RCC 7860 (cell line): ENCODE measurements at regions not wholly inside any gene's neighbourhood (a gene's known extent, or its start where the extent isn't known, plus 50 kb on each side); places are given as distances from the start of the nearest gene placed in this dataset.

Experiments used
- DNase-seq: peaks from one replicate; pipeline ENCODE4 v3.0.0-alpha.2; 2015; ENCODE audit warnings: low spot score
- FAIRE-seq: peaks from 2 replicates; lab custom pipeline; 2012; peaks lifted over from hg19 to GRCh38; lab: Jason Lieb, UNC

DNA sequence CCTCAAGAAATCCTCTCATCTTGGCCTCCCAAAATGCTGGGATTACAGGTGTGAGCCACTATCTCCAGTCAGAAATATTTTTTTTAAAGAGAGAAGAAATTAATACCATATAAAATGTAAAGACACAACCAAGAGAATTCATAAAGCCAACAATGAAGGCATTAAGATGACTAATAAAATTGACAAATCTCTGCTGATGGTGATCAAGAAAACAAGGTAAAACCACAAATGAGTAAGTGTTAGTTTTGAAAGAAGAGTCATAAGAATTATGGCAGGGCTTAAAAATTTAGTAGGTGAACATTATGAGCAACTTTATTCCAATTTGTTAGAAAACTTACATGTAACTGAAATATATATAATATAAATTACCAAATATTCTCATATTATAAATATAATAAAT, 752.8 kb upstream of the CELF4 start:
- no peak for DNase-seq
- FAIRE-seq: no peak

DNA sequence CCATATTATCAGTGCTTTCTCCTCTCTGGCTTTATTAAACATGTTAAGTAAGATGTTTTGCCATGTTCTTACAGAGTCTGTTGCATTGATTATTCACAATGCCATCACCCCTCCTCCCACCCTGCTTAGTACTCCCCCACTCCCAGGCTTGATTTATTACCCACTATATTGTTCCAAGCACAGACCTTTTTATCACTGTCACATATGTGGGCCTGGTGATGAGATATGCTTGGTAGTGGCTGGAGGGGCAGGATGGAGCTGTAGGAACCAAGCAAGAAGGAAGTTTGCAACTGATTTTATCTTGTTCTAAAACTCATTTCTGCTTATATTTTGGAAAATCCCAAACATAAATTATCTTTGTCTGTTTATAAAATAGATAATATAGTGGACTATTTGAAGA, 748.2 kb upstream of the CELF4 start:
- FAIRE-seq (no peak), DNase-seq (no peak)

DNA sequence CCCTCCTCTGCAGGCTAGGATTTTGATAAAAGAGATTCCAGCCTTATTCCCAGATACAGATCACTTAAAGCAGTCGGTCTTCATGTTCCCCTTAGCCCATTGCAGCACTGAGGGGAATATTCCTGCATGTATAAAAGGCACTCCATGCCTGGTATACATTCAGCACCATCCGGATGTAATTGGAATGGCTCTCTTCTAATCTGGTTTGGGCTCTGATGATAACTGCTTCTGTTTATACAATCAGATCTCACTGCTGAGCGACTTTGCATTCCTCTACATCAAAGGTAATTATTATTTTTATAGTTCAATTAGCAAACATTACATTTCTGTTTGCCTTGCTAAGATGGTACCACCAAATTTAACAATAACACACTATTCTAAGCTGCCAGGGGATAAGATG, 746.9 kb upstream of the CELF4 start:
- no peak for FAIRE-seq

DNA sequence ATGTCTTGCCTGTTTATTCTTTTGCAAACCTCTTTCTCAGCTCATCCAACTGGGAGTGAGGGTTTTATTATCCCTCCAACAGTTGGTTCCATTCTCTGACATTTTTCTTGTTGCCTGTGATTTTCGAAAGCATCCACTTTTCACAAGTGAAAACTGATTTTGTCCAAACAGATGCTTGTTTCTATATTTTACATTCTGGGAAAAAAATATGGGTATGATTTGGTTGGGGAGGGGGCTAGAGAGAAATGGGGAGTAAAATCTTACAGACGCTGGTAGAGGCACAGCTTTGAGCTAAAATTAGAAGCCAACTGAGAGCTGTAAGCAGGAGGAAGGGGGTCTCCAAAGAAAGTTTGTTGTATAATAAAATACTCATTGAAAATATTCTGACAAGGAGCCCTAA, 745.3 kb upstream of the CELF4 start:
- DNase-seq (no peak), FAIRE-seq (no peak)

More for the DNA sequence above, 746.9 kb upstream of the CELF4 start:
- DNase-seq: no peak

DNA sequence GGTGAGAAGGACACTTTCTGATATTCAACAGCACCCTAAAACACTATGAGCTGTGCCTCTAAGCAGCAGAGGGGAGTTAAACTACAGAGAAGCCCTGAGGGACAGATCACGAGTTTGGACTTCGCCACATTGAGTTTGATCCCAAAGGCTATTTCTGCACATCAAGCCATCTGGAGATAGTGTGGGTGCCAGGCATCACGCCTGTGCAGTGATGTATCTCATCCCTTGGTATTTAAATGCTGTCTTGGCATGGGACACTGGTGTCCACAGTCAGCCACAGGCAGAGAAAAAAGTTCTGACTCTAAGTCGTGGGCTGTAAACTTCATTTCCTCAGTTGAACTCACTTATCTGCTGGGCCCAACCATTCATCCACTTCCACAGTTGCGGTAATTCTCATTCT, 742.3 kb upstream of the CELF4 start:
- FAIRE-seq: no peak
- no peak for DNase-seq

DNA sequence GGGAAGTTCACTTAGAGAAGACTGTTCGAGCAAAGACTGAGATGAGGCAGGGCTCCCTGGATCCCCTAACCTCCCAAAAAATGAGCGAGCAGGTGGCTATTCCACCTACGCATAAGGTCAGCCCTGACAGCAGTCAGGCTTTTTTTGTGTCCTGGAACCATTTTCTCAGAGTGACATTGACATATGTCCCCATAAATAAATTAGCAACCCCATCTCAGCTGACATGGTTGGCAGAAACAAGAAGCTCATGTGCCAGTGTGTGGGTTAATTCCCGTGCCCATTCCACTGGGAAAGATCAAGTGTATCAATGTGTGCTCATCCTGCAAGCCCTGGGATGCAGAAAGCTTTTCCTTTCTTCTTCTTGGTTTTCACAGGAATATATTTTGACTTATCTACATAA, 740.4 kb upstream of the CELF4 start:
- DNase-seq (no peak), FAIRE-seq (no peak)

DNA sequence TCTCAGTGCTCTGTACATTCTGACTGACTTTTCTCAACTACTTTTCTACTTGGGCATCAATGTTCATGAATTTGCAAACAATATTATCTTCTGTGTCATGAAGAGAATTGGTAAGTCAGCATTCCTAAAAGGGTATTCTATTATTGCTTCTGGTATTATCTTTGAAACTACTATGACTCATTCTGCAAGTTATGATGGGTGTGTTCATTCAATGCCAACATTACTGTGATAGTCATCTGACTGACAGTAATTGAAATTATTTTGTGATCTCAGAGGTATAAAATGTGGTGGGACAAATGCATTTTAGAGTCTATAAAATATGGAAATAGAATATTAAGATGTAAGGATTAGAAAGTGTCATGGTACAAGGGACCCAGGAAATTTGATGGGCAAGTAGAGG, 736.0 kb upstream of the CELF4 start:
- FAIRE-seq: no peak
- DNase-seq: peak; percentile 33

DNA sequence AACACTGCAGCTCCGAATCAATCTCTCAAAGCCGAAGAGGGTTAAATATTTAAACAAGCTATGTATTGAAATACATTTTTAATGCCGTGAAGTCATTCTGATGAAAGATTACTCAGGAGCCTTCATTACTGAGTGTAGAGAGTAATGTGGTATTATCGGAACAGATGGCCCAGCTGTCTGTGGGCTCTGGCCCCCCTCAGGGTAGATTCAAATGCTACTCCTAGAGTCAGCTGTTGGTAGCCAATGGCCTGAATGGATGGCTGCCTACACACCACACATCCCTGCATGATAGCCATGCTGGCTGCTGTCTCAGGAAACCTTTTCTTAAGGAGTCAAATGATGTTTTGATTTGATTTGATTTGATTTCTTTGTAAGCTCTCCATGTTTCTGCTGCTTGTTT, 732.3 kb upstream of the CELF4 start:
- no peak for FAIRE-seq
- no peak for DNase-seq

DNA sequence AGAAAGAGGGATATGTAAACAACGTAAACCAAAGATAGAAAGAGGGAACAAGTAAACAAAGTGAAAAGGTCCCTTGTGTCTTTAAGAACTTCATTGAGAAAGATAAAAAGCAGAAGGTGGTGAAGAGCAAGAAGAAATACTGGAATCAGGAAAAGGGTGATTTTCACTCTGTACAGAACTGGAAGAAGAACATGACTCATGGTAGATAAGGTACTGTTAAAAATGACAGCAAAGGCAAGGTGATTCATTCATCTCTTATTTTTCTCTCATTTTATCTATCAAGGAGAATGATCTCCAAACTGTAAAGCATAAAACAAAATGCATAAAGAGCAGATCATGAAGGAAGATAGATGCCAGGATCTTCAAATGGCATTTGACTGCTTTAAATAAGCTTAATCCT, 724.6 kb upstream of the CELF4 start:
- FAIRE-seq: no peak

DNA sequence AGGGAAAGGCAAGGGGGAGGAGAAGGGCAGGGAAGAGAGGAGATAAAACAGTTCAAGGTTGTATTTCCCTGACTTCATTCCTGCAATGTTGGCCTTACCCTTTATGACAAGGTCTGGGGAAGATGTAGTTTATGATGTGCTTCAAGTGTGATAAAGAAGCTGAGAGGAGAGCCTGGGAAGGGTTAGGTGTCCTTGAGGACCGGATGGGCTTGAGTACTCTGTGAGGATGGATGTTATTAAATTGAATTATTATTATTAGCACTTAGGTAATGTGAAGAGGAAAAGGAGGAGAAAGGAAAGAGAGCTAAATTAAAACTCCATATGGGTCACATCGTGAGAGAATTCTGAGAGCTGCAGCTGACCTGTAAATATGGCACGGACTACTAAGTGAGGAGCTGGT, 719.4 kb upstream of the CELF4 start:
- FAIRE-seq (no peak), DNase-seq (no peak)

More for the DNA sequence above, 724.6 kb upstream of the CELF4 start:
- no peak for DNase-seq

DNA sequence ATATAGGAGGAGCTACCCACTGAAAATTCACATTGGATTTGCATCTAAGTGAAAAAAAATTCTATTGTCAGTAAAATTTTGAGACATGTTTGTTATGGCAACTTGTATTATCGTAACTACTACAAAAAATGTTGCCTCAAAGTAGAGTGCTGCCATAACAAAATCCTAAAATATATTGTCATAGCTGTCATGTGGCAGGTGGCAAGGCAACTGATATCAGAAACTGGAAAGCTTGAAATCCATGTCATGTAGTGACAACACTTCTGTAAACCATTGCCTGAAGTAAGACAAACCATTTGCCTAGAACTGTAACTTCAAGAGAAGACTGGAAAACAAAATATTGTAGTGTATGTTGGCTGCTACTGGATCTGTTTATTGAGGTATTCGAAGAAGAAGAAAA, 697.5 kb upstream of the CELF4 start:
- FAIRE-seq (no peak), DNase-seq (no peak)

DNA sequence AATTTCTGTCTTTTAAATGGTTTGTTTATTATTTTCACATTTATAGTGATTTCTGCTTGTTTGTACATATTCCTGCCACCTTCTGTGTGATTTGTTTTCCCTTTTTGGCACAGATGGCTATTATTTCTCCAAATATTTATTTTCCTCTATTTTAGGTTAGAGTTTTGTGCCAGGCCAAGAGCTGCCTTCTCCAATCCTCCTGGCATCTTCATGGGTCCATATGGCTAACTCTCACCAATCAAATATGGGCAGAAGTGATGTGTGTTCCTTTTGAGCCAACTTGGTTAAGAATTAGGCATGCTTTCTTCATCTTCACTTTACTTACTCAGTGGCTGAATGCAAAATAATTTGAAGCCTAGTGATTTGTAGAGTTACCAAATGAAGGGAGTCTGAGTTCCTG, 697.1 kb upstream of the CELF4 start:
- DNase-seq: no peak
- no peak for FAIRE-seq

DNA sequence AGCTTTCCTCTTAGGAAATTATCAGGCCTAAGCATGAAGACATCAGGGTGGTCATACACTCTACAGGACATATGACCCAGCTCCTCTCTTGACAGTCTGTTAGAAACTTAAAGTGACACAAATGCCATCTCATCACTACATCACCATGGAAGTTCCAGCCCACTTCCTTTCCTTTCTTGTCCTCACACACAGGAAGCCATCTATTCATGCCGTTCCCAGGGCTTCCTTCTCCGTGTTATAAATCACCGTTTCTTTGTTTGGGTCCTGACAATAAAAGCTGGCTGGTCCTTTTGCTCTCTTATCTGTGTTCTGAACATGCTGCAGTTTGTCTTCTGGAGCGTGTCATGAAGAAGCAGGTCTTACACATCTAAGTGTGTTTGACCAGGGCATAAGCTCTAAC, 692.1 kb upstream of the CELF4 start:
- no peak for FAIRE-seq
- no peak for DNase-seq

DNA sequence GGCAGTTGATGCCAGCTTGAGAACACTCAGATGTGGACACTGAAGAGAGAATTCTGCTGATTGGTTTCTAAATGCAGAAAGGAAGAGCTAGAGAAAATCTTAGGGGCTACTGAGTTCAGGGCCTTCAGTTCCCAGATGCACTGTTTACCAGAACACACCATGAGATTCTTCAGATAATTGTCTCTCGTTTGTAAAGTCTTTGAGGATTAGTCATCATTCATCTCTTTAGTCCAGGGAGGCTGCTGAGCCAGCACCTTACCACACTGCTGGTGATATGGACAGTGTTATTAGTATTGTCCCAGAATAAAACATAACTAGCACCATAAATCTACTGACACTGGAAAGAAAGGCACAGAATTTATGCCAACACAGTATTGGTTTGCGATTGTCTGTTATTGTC, 690.8 kb upstream of the CELF4 start:
- FAIRE-seq (peak; percentile 81), DNase-seq (peak; percentile 75)

DNA sequence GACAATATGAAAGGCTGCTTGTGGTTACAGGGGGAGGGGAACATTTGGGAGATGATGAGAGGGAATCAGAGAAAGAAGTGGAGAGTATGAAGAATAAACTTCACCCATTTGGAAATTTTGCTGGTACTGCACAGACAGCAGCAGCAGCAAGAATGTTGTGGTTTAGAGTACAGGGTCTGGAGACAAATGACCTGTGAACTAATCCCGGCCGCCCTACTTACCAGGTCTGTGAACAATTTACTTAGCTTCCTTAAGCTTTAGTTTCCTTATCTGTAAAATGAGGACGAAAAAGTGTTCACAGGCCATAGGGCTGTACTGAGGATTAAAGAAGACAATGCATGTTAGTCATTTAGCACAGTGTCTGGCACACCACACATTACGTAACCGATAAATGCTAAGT, 685.4 kb upstream of the CELF4 start:
- peak; percentile 91 for FAIRE-seq
- peak; percentile 78 for DNase-seq

DNA sequence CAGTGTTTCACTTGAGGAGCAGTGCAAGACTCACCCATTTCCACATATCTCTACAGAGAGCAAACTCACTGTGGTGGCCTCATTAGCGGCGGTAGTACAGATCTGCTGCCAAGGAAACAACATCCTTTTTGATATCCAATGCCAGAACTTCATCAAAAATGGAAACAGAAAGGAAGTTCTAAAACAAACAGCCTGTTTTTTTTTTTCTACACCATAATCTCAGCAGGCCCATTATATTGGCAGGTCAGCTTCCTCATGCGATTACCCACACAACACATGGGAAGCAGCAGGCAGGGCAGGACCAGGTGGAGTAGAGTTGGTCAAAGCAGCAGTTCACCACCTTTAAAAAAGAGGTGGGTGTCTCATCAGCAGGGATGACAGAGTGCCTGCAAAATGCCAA, 678.9 kb upstream of the CELF4 start:
- DNase-seq: no peak
- FAIRE-seq: no peak

DNA sequence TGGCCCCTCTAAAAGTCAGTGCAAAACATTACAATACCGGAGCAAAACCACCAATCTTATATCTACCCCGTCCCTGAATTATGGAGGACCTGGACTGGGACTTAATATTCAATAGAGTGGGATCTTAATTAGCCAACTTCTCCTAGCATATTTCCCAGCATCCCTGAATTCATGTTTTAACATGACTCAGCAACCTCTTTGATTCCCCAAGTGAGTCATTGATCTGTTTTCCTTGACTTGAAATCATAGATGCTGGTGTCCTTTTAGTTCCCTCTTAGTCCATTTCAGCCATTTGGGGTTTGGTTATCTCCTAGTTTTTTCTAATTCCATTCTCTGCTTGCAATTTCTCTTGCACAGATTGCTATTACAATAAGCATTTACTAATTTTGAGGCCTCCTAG, 677.7 kb upstream of the CELF4 start:
- peak; percentile 34 for DNase-seq
- FAIRE-seq: peak; percentile 8

DNA sequence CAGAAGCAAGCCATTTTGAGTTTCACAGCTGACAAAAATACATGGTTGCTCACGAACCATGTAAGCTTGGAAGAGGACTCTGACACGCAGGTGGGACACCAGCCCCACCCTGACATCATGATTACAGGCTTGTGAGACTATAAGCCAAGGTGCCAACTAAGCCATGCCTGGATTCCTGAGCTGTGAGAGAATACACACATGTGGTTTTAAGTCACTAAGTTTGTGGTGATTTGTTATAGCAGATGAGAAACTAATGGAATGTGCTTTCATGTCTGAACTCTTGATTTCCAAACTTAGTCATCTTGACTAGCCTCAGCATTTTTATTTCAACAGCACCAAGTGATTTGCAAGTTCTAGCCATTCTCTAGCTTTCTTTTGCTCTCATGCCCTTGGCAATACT, 676.1 kb upstream of the CELF4 start:
- FAIRE-seq: peak; percentile 94
- DNase-seq: peak; percentile 95

DNA sequence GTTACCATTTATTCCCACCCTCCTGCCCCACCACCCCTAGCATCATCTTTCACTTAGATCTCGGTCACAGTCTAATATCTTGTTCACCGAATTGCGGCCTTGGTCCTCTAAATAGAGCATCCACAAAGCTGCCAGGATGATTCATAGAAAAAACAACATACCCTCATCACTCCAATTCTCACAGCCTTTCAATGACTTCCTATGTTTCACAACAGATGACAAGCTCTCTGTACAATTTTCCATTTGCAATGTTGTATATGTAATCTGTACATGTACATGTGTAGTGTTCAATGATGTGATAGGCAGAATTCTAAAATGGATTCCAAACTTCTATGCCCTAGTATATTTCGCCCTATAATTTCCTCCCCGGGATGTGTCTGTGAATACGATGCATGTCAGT, 675.6 kb upstream of the CELF4 start:
- no peak for FAIRE-seq
- peak; percentile 50 for DNase-seq

DNA sequence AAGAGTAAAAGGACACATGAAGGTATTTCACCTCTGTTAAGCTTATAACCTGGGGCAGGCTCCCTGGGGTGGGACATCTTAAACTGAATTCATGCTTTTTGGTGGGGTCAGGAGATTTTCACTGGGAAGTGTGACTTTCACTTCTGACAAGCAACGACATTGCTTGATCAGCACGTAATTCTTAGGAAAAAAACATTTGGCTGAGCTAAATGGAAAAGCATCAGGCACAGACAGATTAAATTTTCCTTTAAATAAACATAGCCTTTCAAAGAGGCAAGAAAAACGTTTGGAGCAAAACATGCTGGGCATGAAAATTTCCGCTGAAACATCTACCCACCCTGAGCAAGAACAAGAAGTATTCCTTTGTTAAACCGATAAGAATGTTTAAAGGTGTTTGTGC, 674.0 kb upstream of the CELF4 start:
- no peak for FAIRE-seq
- no peak for DNase-seq

DNA sequence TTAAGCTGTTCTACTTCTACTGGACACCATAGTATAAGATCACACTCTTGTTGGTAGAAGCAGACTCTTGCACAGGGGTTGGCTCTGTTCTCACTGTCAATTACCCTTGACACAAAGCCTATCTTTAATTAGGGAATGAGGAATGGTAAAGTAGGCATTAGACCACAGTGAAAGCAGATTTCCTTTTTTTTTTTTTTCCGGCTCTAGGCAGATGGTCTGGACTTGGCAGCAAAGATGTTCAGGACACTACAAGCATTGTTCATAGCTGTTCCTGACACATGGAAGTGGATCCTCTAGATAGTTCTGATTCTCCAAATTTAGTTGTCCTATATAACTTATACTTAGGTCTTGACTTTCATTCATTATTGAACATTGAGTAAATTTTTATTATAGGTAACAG, 672.2 kb upstream of the CELF4 start:
- DNase-seq (no peak), FAIRE-seq (no peak)

DNA sequence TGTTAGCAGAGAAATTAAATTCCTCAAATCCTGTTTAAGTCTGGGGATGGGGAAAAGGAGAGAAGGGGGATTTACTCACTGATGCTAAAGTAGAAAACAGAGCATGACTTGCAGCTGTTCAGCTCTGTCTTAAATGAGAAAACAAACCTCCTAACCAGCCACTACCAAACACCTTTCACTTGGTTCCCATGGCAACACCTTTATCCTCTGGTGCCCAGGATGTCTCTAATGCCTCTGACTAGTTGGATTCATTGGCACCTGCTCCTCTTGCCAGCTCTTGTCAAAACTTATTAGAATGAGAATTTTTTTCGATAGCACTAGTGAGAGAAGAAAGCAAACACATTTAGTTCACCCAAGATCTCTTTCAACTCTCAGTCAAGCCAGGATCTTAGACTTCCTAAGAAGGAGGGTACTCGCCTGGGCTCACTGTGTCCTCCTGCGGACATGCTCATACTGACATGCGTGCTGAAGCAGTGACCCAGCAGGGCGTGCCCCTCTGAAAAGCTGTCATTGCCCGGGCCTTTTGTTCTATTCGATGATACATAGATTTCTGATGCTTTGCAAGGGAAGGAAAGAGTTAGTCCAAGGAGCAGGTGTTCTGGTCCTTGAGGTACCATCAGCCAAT, 656.0 kb upstream of the CELF4 start:
- DNase-seq (no peak), FAIRE-seq (no peak)

DNA sequence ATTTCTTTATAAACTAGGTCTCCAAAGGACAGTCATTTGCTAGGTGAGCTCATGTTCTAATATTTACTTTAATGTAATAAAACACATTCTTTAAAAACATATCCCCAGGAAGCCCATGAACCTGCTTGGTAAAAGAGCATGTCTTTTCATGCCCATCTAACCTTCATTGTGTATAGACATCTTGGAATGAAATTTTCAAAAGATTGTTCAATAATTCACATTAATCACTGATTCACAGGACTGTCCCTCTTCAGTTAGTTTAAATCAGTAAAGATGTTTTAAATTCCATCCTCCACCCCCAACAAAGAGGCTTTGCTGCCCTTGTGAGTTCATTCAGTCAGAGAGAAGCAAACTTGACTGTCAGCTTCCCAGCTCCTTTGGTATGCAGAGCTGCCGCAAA, 633.4 kb upstream of the CELF4 start:
- DNase-seq: no peak
- FAIRE-seq: no peak

DNA sequence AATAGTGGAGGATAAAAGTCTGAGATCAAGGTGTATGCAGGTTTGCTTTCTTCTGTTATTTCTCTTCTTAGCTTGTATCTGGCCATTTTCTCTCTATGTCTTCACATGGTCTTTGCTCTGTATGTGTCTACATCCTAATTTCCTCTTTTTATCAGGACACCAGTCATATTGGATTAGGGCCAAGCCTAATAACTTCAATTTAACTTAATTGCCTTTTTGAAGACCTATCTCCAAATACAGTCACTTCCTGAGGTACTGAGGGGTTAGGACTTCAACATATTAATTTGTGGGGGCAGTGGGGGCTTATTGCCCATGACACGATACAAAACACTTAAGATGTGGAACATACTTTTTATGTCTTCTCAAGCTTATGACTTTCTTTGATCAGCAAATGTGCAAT, 632.9 kb upstream of the CELF4 start:
- FAIRE-seq: no peak
- no peak for DNase-seq
